Head of caudate nucleus (tissue), 42 donors: ENCODE measurements at regions not wholly inside any gene's neighbourhood (a gene's known extent, or its start where the extent isn't known, plus 50 kb on each side); places are given as distances from the start of the nearest gene placed in this dataset.

ENCODE experiments used
- DNase-seq, 42 donors: peaks; one replicate each; pipeline versions ENCODE4 v3.0.0 to v3.0.0-alpha.2; 2020 to 2021; ENCODE audit warnings: mixed read lengths in 7 of 42
- intact Hi-C: fragments of 100-400 bp; cut with DNase I; formaldehyde crosslinking; loops from one replicate; pipeline ENCODE4 v1.15.0; 2022

DNA sequence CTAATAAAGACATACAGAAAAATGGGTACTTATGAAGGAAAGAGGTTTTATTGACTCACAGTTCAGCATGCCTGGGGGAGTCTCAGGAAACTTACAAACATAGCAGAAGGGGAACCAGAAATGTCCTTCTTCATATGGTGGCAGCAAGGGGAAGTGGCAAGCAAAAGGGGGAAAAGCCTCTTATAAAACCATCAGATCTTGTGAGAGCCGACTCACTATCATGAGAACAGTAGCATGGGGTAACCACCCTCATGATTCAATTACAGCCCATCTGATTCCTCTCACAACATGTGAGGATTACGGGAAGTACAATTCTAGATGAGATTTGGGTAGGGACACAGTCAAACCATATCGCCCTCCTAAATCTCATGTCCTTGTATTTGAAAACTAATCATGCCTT lies 1305.4 kb upstream of the SORCS1 start:
- intact Hi-C loops, result no loop called here
- no peak for DNase-seq

GRCh38 chr10:108465871-108466641 lies 1301.5 kb upstream of the SORCS1 start:
- DNase-seq, result peak in 36 of 42 donors; percentile 3 to 68 (median 22)
- intact Hi-C loops, result no loop called here

GRCh38 chr10:108462005-108462404 lies 1297.5 kb upstream of the SORCS1 start:
- intact Hi-C loops, result no loop called here
- DNase-seq, result no peak

DNA sequence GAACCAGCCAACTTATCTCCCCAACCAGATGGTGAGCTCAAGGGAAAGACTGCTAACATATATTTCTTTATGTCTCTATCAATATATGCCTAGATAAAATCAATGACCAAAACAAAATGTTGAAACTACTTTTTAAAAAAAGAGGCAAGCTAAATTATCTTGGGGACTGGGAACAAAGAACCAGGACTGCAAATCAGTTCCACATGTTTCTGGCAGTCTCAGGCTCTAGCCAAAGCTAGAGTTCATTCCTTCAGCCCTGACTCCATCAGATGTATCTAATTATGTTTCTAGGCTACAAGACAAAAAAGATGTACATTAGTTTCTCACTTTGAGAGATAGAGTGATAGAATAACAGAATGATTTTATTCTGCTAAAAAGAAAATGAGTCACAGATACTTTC lies 1290.3 kb upstream of the SORCS1 start:
- no peak for DNase-seq

DNA sequence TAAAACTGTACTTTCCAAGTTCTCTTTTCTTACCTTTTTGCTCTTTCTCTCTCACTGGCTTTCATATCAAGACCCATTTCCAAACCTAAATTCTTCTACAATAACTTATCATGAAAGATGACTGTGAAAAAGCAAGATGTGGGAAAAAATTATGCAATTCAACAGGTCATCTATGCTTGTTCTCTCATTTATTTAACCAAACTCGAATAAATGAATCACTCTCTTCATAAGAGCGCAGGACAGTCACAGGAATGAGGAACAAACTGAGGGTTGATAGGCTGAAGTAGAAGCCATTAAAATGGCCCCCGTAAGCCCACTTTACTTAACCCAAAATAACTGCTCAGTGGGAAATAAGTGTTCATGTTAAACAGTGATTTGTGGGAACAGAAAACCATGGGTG lies 1289.7 kb upstream of the SORCS1 start:
- intact Hi-C loops, result no loop called here
- DNase-seq, result no peak

More for the DNA sequence above, 1290.3 kb upstream of the SORCS1 start:
- intact Hi-C loops, result no loop called here

- intact Hi-C loops, result no loop called here
- DNase-seq, result no peak
Observed at GRCh38 chr10:108453166-108453565, 1288.7 kb upstream of the SORCS1 start.

DNA sequence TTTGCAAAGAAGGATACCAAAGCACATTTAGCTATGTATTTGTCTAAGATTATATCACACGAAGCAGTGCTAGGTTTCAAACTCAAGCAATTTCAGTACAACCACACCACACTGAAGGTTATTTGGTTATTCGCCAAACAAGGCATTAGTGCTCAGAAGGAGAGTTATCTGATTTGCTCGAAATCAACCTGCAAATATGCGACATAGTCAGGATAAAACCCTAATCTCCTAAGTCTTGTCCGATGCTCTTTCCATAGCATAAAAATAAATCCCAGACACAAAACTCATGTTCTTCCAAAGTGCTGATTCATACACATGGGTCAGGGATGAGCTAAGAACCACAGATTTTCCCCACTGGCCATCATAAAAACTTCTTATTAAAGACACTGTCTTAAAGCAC lies 1288.0 kb upstream of the SORCS1 start:
- intact Hi-C loops, result no loop called here
- DNase-seq, result no peak

DNA sequence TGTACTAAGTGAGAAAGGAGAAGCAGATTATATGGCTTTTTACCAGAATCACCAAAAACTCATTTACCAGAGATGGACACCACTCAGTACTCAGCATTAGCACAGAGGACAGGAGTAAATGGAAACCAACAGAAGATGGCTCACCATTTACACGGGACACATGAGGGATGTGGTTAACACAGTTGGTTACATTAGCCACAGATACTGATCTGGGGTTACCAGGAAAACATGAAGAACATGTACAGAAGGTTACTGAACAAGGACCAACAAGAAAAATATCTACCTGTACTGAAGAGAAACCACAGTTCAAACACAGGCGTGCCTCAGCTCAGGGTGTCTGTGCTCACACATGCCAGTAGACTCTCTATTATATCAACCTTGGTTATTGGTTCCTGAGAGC lies 1285.8 kb upstream of the SORCS1 start:
- no peak for DNase-seq
- intact Hi-C loops, result no loop called here

DNA sequence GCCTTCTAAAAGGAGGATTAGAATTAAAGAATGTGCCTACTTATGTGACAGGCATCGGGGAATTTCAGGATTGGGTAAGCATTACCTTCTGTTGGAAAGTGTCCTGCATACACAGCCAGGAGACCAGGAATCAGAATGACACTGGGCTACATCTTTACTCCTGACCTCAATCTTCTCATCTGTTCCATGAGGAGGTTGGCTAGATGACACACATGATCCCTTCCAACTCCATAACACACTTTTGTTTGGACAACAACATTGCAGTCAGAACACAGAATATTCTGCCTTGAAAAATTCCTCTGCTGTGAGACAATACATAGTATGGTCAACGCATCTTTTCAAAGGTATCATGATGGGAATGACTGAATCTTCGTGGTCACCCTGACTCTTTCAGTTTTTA lies 1281.2 kb upstream of the SORCS1 start:
- no peak for DNase-seq
- intact Hi-C loops, result no loop called here

GRCh38 chr10:108443636-108444035 lies 1279.1 kb upstream of the SORCS1 start:
- intact Hi-C loops, result no loop called here
- DNase-seq, result no peak

GRCh38 chr10:108439397-108439796 lies 1274.9 kb upstream of the SORCS1 start:
- DNase-seq, result no peak
- intact Hi-C loops, result no loop called here

DNA sequence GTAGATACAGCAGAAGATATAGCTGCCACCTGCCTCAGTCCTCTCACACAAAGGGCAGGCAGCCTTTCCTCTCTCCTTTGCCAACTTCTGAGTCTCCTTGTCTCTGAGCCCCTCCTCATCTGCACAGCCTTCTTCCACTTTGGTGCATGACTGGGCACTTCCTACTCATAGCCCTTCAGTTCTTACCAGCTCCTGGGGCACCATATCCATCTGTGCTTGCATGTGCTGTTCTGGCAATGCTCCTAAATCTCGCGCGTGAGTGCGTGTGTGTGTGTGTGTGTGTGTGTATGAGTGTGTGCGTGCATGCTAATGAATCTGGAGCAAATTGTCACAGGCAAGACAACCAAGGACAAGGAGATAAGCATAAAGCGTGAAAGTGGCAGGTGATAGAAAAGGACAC lies 1271.6 kb upstream of the SORCS1 start:
- no peak for DNase-seq
- intact Hi-C loops, result no loop called here

- intact Hi-C loops, result no loop called here
- no peak for DNase-seq
Observed at GRCh38 chr10:108434559-108435252, 1270.2 kb upstream of the SORCS1 start.

DNA sequence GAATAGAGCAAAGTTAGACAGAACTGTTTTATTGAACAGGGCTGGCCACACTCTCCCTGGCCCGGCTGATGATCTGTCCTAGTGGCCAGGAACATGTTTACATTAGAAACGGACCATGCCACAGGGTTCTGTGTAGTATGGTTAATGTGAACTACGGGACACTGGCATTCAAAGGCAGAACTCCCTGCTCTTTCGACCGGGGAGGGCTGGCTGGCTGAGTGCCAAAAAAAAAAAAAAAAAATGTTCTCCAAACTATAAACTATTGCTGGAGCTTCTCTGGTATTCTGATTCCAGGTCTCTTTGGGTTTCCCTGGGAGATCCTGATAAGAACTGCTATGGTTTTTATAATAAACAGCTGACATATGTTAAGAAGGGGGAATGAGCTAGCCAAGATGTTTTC lies 1262.6 kb upstream of the SORCS1 start:
- intact Hi-C loops, result no loop called here
- no peak for DNase-seq

- no peak for DNase-seq
- intact Hi-C loops, result no loop called here
Observed at GRCh38 chr10:108425283-108425964, 1260.9 kb upstream of the SORCS1 start.

DNA sequence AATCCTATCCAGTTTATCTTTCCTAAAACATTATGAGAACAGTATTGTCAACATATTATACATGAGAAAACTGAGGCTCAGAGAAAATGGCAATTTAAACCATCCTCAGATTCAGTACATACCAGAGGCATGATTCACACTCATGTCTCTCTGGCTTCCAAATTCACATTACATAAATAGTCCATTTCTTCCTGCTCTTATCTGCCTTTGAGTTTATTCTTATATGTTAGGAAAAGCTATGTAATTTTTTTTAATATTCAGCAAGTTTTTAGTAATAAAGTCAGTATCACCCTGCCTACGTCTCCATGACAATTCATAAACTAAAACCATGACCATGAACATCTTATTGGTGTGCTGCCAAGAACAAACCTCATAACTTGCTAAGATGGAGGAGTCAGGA lies 1260.2 kb upstream of the SORCS1 start:
- intact Hi-C loops, result no loop called here
- DNase-seq, result no peak

DNA sequence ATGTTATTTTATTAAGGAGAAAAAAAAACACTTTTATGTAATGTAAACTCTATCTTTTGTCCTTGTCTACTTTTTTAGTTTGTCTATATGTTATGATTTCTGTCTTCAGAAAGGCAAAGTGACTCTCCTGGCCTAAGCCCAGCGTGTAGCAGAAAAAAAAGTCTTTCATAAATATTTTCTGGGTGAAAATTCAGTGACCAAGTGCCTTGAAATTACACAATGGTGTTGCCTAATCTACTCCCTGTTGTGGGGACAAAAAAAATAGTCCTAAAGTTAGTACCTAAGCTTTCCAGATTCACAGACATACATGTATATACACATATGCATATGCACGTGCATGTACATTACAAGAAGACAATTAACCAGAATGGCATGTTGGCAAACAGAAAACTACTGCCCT lies 1257.8 kb upstream of the SORCS1 start:
- no peak for DNase-seq
- intact Hi-C loops, result no loop called here

- no peak for DNase-seq
- intact Hi-C loops, result no loop called here
Observed at GRCh38 chr10:108421266-108421665, 1256.8 kb upstream of the SORCS1 start.

GRCh38 chr10:108413954-108414353 lies 1249.4 kb upstream of the SORCS1 start:
- DNase-seq, result no peak

GRCh38 chr10:108412323-108412722 lies 1247.8 kb upstream of the SORCS1 start:
- DNase-seq, result no peak
- intact Hi-C loops, result no loop called here

More at GRCh38 chr10:108413954-108414353, 1249.4 kb upstream of the SORCS1 start:
- intact Hi-C loops, result no loop called here
